Mammary epithelial cell (primary cell): ENCODE measurements at regions not wholly inside any gene's neighbourhood (a gene's known extent, or its start where the extent isn't known, plus 50 kb on each side); places are given as distances from the start of the nearest gene placed in this dataset.

Experiments
- EZH2 ChIP-seq: IDR thresholded peaks from 2 replicates; pipeline ENCODE4 v1.6.1; 2012; ENCODE audit warnings: low read length, inconsistent platforms, borderline replicate concordance
- TF ChIP-seq, protein P1 (sequence below), 2 donors: IDR thresholded peaks in 1 of 2; conservative IDR thresholded peaks in 1 of 2; 2 replicates each; pipeline ENCODE4 v1.5.1; 2011 to 2012; ENCODE audit warnings: inconsistent platforms in 2 of 2, low read length in 2 of 2, mild to moderate bottlenecking in 2 of 2, control low read depth in 1 of 2, low read depth in 1 of 2; ENCODE audit not compliant: insufficient read depth in 1 of 2; ENCODE audit errors: extremely low read depth in 1 of 2

DNA sequence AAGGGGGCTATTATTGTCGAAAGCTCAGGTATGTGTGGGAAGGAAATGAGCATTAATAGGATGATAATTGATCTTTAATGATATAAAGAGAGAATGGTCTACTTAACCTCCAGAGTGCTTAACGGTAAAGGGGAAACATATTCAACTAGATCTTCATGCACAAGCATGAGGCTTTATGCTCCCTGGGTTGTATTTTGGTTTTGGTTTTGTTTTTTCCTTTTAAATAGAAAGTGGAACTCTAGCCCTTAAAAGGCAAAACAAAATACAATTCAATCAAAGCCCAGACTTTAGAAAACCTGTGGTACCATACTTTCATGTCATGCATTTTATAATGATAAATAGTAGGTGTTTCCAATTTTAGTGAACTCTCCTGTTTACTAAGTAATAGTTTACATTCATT, 622.7 kb downstream of the METTL15 start:
- TF ChIP-seq, protein P1, sequence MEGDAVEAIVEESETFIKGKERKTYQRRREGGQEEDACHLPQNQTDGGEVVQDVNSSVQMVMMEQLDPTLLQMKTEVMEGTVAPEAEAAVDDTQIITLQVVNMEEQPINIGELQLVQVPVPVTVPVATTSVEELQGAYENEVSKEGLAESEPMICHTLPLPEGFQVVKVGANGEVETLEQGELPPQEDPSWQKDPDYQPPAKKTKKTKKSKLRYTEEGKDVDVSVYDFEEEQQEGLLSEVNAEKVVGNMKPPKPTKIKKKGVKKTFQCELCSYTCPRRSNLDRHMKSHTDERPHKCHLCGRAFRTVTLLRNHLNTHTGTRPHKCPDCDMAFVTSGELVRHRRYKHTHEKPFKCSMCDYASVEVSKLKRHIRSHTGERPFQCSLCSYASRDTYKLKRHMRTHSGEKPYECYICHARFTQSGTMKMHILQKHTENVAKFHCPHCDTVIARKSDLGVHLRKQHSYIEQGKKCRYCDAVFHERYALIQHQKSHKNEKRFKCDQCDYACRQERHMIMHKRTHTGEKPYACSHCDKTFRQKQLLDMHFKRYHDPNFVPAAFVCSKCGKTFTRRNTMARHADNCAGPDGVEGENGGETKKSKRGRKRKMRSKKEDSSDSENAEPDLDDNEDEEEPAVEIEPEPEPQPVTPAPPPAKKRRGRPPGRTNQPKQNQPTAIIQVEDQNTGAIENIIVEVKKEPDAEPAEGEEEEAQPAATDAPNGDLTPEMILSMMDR (conservative IDR thresholded peaks at IDR 0.05 in 1 of 2, IDR thresholded peaks at IDR 0.05 in 1 of 2; ENCODE audit: extremely low read depth in 1 of 2, insufficient read depth in 1 of 2, low read depth in 1 of 2, low read length in 2 of 2), result no peak
- TF ChIP-seq EZH2, result no peak
